MCF 10A (cell line): ENCODE measurements at regions not wholly inside any gene's neighbourhood (a gene's known extent, or its start where the extent isn't known, plus 50 kb on each side); places are given as distances from the start of the nearest gene placed in this dataset.
"Not testable (repeated sequence)": the region's sequence is repeated elsewhere in the genome, so short reads cannot be mapped to it uniquely, and the experiment has no call there.

ENCODE experiments used
- BruUV-seq: library from RNA; stranded (reverse); fragments of 400-500 nt; replicated peaks from 2 replicates; lab custom pipeline; 2021; lab: Mats Ljungman, UMichigan
- CTCF ChIA-PET: fragments of 300-600 bp; sonication (Branson Sonifier 250); formaldehyde crosslinking; extraction: SDS; loops from one replicate; lab custom pipeline; 2021; ENCODE audit warnings: antibody characterized with exemption, inconsistent platforms; lab: Yijun Ruan, JAX
- POLR2A ChIA-PET: fragments of 300-600, 350-650 bp; sonication (Branson Sonifier 250); formaldehyde crosslinking; extraction: SDS; loops from one replicate; lab custom pipeline; 2020; ENCODE audit warnings: antibody characterized with exemption, inconsistent platforms; lab: Yijun Ruan, JAX
- DNase-seq: peaks from one replicate; pipeline ENCODE4 v3.0.0-alpha.2; 2018; ENCODE audit not compliant: unreplicated experiment
- H3K27ac Mint-ChIP-seq: one replicate; pipeline ENCODE4 v1.8.0; 2022; ENCODE audit warnings: mild to moderate bottlenecking, low read depth, mixed read lengths; ENCODE audit not compliant: unreplicated experiment
- H3K27me3 Mint-ChIP-seq: one replicate; pipeline ENCODE4 v1.8.0; 2022; ENCODE audit warnings: mixed read lengths; ENCODE audit not compliant: insufficient read depth, unreplicated experiment
- H3K36me3 Mint-ChIP-seq: one replicate; pipeline ENCODE4 v1.8.0; 2022; ENCODE audit warnings: mild to moderate bottlenecking, moderate library complexity, mixed read lengths; ENCODE audit not compliant: insufficient read depth, unreplicated experiment
- H3K4me1 Mint-ChIP-seq: one replicate; pipeline ENCODE4 v1.8.0; 2022; ENCODE audit warnings: mixed read lengths; ENCODE audit not compliant: insufficient read depth, unreplicated experiment
- H3K4me3 Mint-ChIP-seq: one replicate; pipeline ENCODE4 v1.8.0; 2022; ENCODE audit warnings: mild to moderate bottlenecking, moderate library complexity, mixed read lengths; ENCODE audit not compliant: unreplicated experiment
- H3K9me3 Mint-ChIP-seq: one replicate; pipeline ENCODE4 v1.8.0; 2022; ENCODE audit warnings: mixed read lengths; ENCODE audit not compliant: unreplicated experiment
- CTCF ChIP-seq: fragments of 200-600 bp; IDR thresholded peaks from one replicate; pipeline ENCODE4 v1.8.0; 2022; ENCODE audit warnings: antibody characterized with exemption, mild to moderate bottlenecking; ENCODE audit not compliant: unreplicated experiment
- intact Hi-C: fragments of 100-400 bp; cut with micrococcal nuclease; formaldehyde crosslinking; loops from 2 replicates; pipeline ENCODE4 v1.14.1; 2022

DNA sequence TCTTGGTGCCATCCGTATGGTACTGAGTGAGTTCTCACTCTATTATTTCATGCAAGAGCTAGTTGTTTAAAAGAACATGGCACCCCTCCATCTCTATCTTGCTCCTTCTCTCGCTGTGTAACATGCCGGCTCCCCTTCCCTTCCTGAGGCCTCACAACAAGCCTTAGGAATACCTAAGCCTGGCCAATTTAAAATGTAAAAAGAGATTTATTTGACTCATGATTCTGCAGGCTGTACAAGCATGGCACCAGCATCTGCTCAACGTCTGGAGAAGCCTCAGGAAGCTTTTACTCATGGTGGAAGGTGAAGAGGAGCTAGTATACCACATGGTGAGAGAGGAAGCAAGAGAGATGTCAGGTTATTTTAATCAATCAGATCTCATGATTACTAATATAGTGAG, 90.4 kb upstream of the NUDT10 start:
- H3K4me1 Mint-ChIP-seq = no peaks in the 10 kb centered on the region
- H3K9me3 Mint-ChIP-seq = peaks cover 49% of the 10 kb centered on the region
- ChIA-PET CTCF (no interaction called here), POLR2A (no interaction called here)
- TF ChIP-seq CTCF = no peak
- intact Hi-C loops = no loop called here
- no peak for DNase-seq
- H3K27me3 Mint-ChIP-seq = no peaks in the 10 kb centered on the region
- H3K27ac Mint-ChIP-seq = no peak overlapping the region
- H3K4me3 Mint-ChIP-seq = no peak overlapping the region
- BruUV-seq = no TSS peak
- H3K36me3 Mint-ChIP-seq = peaks cover 7% of the 10 kb centered on the region

DNA sequence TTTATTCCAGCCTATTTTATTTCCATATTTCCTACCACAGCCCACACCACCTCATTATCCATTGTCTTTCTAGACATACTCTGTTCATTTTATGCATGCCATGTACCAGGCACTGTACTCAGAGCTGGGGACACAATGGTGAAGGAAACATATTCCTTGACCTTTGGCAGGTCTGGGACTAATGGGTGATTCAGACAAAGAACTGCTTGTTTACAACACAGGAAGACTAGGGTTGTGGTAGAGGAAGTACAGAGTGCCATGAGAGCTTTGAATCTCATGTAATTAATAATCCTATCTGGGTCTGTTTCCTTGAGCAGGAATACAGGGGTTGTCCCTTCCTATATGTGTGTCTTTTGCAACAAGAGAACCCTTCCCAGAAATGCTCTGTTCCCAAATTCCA, 75.1 kb upstream of the NUDT10 start:
- CTCF ChIA-PET = no interaction called here
- POLR2A ChIA-PET = no interaction called here
- Mint-ChIP-seq H3K9me3 (peaks cover 15% of the 10 kb centered on the region), H3K36me3 (peaks cover 6% of the 10 kb centered on the region), H3K27me3 (no peaks in the 10 kb centered on the region), H3K4me1 (no peaks in the 10 kb centered on the region), H3K27ac (no peak overlapping the region), H3K4me3 (no peak overlapping the region)
- no peak for TF ChIP-seq CTCF
- DNase-seq = no peak
- no TSS peak for BruUV-seq
- intact Hi-C loops = no loop called here

DNA sequence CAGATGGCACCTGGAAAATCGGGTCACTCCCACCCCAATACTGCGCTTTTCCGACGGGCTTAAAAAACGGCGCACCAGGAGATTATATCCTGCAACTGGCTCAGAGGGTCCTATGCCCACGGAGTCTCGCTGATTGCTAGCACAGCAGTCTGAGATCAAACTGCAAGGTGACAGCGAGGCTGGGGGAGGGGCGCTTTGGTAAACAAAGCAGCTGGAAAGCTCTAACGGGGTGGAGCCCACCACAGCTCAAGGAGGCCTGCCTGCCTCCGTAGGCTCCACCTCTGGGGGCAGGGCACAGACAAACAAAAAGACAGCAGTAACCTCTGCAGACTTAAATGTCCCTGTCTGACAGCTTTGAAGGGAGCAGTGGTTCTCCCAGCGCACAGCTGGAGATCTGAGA, 70.4 kb upstream of the NUDT10 start:
- DNase-seq, BruUV-seq, H3K27ac Mint-ChIP-seq, H3K27me3 Mint-ChIP-seq, CTCF ChIA-PET, H3K4me3 Mint-ChIP-seq, POLR2A ChIA-PET, intact Hi-C loops, H3K4me1 Mint-ChIP-seq, H3K36me3 Mint-ChIP-seq: not testable (repeated sequence)
- peaks cover 23% of the 10 kb centered on the region for H3K9me3 Mint-ChIP-seq

DNA sequence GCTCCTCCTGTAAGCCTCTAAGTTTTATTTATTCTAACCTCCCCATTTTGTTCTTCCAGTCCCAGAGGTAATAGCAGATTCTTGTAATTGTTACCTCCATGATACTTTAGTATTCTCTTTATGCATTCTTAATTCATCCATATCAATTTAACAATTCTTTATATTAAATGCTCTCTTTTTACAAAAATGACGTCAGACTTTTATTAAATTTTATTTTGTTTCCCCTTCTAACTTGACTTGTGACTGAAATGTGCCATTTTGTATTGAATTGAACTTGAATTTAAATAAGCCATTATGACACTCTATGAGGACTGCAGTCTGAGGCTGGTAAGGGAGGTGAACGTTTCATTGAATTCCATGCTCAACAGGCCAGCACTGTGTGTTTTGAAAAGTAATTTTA, 60.0 kb upstream of the NUDT10 start:
- no TSS peak for BruUV-seq
- no peak overlapping the region for H3K4me3 Mint-ChIP-seq
- TF ChIP-seq CTCF = no peak
- no peaks in the 10 kb centered on the region for H3K9me3 Mint-ChIP-seq
- H3K4me1 Mint-ChIP-seq = no peaks in the 10 kb centered on the region
- no peak overlapping the region for H3K27ac Mint-ChIP-seq
- ChIA-PET POLR2A (no interaction called here), CTCF (no interaction called here)
- intact Hi-C loops = no loop called here
- no peaks in the 10 kb centered on the region for H3K36me3 Mint-ChIP-seq
- H3K27me3 Mint-ChIP-seq = no peaks in the 10 kb centered on the region
- no peak for DNase-seq

DNA sequence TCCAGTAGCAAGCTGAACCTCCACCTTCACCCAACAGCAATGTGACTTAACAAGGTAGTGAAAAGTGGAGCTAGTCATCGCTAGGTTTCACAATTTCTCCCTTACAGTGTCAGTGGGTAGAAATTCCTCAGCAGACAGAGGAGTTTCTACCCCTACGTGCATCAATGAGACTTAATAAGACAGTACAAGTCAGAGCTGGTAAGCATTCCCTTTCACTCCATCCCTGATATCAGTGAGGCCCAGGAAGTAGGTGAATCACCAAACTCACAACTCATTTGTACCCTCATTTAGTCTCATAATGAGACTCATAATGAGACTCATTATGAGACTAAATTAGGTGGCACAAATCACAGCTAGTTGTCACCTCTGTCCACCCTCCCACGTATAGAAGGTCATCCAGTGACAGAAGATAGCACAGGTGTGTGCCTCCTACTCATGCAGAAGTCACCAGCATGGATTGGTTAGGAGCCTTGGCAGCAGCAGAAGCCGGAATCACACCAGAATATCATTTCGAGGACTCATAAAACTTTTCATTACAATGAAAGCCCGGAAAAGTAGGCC, 50.8 kb upstream of the NUDT10 start:
- Mint-ChIP-seq H3K4me3 (no peak overlapping the region), H3K9me3 (no peaks in the 10 kb centered on the region), H3K36me3 (no peaks in the 10 kb centered on the region), H3K27me3 (no peaks in the 10 kb centered on the region), H3K4me1 (no peaks in the 10 kb centered on the region), H3K27ac (no peak overlapping the region)
- DNase-seq = no peak
- intact Hi-C loops = no loop called here
- no peak for TF ChIP-seq CTCF
- BruUV-seq = no TSS peak
- ChIA-PET POLR2A (interaction anchor here (0.5 kb wide), 1 partner anchor 21 kb away, joined by 3 read pairs; no protein-coding TSS in a partner anchor), CTCF (no interaction called here)
